Activated T-helper 1 cell treated with anti-CD3 and anti-CD28 coated beads, Interleukin-12 subunit alpha, Interleukin-12 subunit beta, Interleukin-2, Interleukin-4 antibody, amounts not matched to agents 30 ng/mL and 10 ng/mL and 1 ng/mL, durations not matched to agents 14 hours and 24 hours and 36 hours (primary cell): ENCODE measurements at regions not wholly inside any gene's neighbourhood (a gene's known extent, or its start where the extent isn't known, plus 50 kb on each side); places are given as distances from the start of the nearest gene placed in this dataset.

ENCODE experiments used
- DNase-seq: peaks from one replicate; pipeline ENCODE4 v3.0.0; 2021; ENCODE audit warnings: low spot score
- H3K27ac Mint-ChIP-seq: one replicate; pipeline ENCODE4 v1.8.0; 2021; ENCODE audit warnings: mild to moderate bottlenecking, mixed read lengths
- H3K27me3 Mint-ChIP-seq: one replicate; pipeline ENCODE4 v1.8.0; 2022; ENCODE audit warnings: mild to moderate bottlenecking, moderate library complexity, mixed read lengths; ENCODE audit not compliant: insufficient read depth
- H3K36me3 Mint-ChIP-seq: one replicate; pipeline ENCODE4 v1.8.0; 2021; ENCODE audit warnings: low read depth, mixed read lengths
- H3K4me1 Mint-ChIP-seq: one replicate; pipeline ENCODE4 v1.8.0; 2021; ENCODE audit warnings: low read depth, mixed read lengths
- H3K4me3 Mint-ChIP-seq: one replicate; pipeline ENCODE4 v1.8.0; 2021; ENCODE audit warnings: mild to moderate bottlenecking, moderate library complexity, mixed read lengths
- H3K9me3 Mint-ChIP-seq: one replicate; pipeline ENCODE4 v1.8.0; 2021; ENCODE audit warnings: mixed read lengths
- intact Hi-C: fragments of 100-400 bp; cut with micrococcal nuclease; formaldehyde crosslinking; loops from one replicate; pipeline ENCODE4 v1.15.1; 2024

DNA sequence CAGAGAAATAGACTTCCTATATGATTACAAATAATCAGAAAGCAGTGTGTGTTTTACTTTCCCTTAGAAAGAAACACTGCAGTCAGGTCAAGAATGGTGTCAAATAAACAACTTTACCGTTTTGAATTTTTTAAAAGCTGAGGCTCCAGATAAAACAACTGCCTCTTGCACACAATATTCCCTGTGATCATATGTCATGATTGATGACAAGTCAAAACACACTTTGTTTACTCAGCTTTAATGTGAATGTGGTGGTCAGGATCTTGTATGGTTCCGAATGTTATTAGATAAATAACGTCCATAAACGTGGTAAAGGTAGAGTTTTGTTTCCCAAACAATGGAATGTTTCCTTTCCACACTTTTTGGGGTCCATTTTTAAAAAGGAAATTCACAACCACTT, 428.4 kb upstream of the MDFIC2 start:
- intact Hi-C loops, result no loop called here
- H3K4me3 Mint-ChIP-seq, result no peak overlapping the region
- no peak overlapping the region for H3K27ac Mint-ChIP-seq
- DNase-seq, result no peak
- no peaks in the 10 kb centered on the region for H3K36me3 Mint-ChIP-seq
- no peaks in the 10 kb centered on the region for H3K9me3 Mint-ChIP-seq
- peaks cover 8% of the 10 kb centered on the region for H3K4me1 Mint-ChIP-seq
- no peaks in the 10 kb centered on the region for H3K27me3 Mint-ChIP-seq

DNA sequence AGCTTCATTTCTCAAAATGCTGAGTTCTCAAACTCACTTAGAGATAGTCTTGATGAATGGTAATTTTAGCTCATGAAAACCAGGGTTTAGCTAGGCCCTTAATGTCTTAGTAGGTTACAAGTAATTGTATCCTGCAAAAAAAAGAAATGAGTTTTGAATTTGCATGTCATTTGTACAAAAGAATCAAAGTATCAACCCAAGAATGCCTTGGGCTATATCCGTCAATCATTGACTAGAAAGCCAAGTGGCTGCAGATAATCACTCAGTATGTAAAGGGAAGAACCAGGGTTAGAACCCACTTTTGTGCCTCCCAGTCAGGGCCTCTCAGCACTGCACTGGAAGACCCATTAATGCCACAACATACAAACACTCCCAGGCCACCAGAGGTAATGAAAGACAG, 427.6 kb upstream of the MDFIC2 start:
- Mint-ChIP-seq H3K27ac (no peak overlapping the region), H3K4me1 (peaks cover 8% of the 10 kb centered on the region), H3K27me3 (no peaks in the 10 kb centered on the region), H3K36me3 (no peaks in the 10 kb centered on the region), H3K4me3 (no peak overlapping the region), H3K9me3 (no peaks in the 10 kb centered on the region)
- intact Hi-C loops, result no loop called here
- DNase-seq, result no peak

DNA sequence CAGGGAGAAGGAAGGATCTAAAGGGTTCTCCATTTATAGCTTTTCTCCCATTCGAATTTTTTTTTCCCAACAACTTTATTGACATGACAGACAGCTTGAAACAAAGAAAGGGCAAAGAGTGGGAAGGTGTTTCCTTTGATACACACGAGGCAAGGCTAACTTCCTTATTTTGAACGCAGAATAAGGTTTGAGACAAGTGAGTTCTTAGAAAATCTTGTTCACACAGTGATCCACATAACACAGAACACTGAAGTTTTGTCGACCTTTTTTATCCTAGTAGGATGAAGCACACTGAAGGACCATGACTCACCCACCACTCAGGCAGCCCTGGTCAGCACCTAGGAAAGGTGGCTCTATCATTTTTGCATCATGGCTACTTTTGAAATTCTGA, 425.8 kb upstream of the MDFIC2 start:
- no peak for DNase-seq
- intact Hi-C loops, result no loop called here
- no peaks in the 10 kb centered on the region for H3K36me3 Mint-ChIP-seq
- H3K9me3 Mint-ChIP-seq, result no peaks in the 10 kb centered on the region
- peaks cover 8% of the 10 kb centered on the region for H3K4me1 Mint-ChIP-seq
- H3K27ac Mint-ChIP-seq, result no peak overlapping the region
- no peak overlapping the region for H3K4me3 Mint-ChIP-seq
- H3K27me3 Mint-ChIP-seq, result no peaks in the 10 kb centered on the region

DNA sequence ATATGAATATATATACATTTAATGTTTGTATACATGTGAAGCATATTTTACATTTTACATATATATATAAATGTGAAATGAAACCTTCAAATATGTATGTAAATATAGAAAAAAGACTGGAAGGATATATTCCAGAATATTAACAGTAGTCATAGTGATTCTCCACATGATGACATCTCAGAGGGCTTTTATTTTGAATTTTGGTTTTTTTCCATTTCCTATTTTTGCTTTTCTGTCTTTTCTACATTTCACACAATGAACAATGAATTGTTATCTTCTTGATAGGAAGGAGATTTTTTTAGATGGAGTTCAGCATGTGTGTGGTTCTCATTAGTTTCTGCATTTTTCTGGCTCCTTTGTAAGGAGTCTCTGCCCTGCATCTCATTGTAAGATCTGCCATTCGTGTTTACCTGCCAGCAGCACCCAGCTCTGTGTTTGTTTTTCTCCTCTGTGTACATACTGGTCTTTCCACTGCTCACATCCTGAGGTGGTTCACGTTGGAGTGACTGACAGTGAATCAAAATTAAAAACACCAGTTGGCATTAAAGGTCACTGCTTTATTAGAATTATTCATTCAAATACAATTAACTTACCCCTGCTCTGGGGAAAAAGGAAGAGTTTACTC, 425.3 kb upstream of the MDFIC2 start:
- Mint-ChIP-seq H3K4me3 (no peak overlapping the region), H3K36me3 (no peaks in the 10 kb centered on the region), H3K27ac (no peak overlapping the region)

GRCh38 chr3:70736009-70736408, 423.6 kb upstream of the MDFIC2 start:
- no peak overlapping the region for H3K4me3 Mint-ChIP-seq
- intact Hi-C loops, result no loop called here
- peaks cover 8% of the 10 kb centered on the region for H3K4me1 Mint-ChIP-seq
- no peaks in the 10 kb centered on the region for H3K27me3 Mint-ChIP-seq
- DNase-seq, result no peak
- H3K27ac Mint-ChIP-seq, result no peak overlapping the region
- no peaks in the 10 kb centered on the region for H3K36me3 Mint-ChIP-seq
- H3K9me3 Mint-ChIP-seq, result no peaks in the 10 kb centered on the region

More for the DNA sequence above, 425.3 kb upstream of the MDFIC2 start:
- no peak for DNase-seq
- H3K4me1 Mint-ChIP-seq, result peaks cover 8% of the 10 kb centered on the region
- no peaks in the 10 kb centered on the region for H3K27me3 Mint-ChIP-seq
- no peaks in the 10 kb centered on the region for H3K9me3 Mint-ChIP-seq
- intact Hi-C loops, result no loop called here

- Mint-ChIP-seq H3K27ac (no peak overlapping the region), H3K4me3 (no peak overlapping the region), H3K9me3 (no peaks in the 10 kb centered on the region), H3K36me3 (no peaks in the 10 kb centered on the region), H3K27me3 (no peaks in the 10 kb centered on the region), H3K4me1 (peaks cover 8% of the 10 kb centered on the region)
- intact Hi-C loops, result no loop called here
- no peak for DNase-seq
Observed at GRCh38 chr3:70734756-70735155, 422.3 kb upstream of the MDFIC2 start.

GRCh38 chr3:70731046-70731445, 418.6 kb upstream of the MDFIC2 start:
- Mint-ChIP-seq H3K27me3 (no peaks in the 10 kb centered on the region), H3K9me3 (no peaks in the 10 kb centered on the region), H3K36me3 (no peaks in the 10 kb centered on the region), H3K4me1 (no peaks in the 10 kb centered on the region), H3K27ac (no peak overlapping the region), H3K4me3 (no peak overlapping the region)
- no peak for DNase-seq
- intact Hi-C loops, result no loop called here

DNA sequence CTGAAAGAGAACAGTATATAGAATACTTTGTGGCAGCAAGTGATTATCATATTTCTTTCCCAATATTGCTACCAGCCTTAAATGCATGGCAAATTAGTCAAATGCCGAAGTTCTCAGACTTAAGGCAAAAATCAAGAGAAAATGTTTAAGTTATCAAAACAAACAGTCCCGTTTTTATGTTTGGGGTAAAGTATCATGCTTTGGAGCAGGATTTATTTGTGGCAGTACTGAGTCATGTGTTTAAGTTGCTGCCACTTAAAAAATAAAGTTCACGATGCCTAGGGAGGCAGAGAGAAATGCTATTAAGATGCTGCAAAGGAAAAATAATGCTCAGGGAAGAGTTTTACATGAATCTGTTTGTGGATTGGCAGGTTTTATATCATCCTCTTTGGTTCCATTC, 417.4 kb upstream of the MDFIC2 start:
- H3K9me3 Mint-ChIP-seq, result no peaks in the 10 kb centered on the region
- intact Hi-C loops, result no loop called here
- H3K27me3 Mint-ChIP-seq, result no peaks in the 10 kb centered on the region
- H3K4me1 Mint-ChIP-seq, result no peaks in the 10 kb centered on the region
- no peak overlapping the region for H3K4me3 Mint-ChIP-seq
- H3K27ac Mint-ChIP-seq, result no peak overlapping the region
- no peak for DNase-seq
- no peaks in the 10 kb centered on the region for H3K36me3 Mint-ChIP-seq

DNA sequence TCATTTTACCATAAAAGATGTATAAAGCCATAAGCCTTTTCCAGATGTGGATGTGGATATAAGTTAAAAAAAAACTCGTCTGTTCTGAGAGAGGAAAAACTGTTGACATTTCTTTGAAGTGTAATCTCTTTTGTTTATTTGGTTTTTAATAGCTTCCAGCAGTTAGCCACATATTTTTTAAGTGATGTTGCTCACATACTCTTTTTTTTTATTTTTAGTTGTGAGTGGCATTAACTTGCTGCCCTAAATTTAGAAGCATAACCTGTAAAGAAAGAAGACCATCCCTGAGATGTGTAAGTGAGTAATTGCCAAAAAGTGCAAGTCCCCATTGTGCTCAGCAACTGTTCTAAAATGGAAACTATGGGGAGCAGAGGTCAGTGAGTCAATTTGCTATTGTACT, 415.9 kb upstream of the MDFIC2 start:
- Mint-ChIP-seq H3K27ac (no peak overlapping the region), H3K9me3 (no peaks in the 10 kb centered on the region), H3K27me3 (no peaks in the 10 kb centered on the region), H3K36me3 (no peaks in the 10 kb centered on the region), H3K4me3 (no peak overlapping the region), H3K4me1 (no peaks in the 10 kb centered on the region)
- intact Hi-C loops, result no loop called here
- DNase-seq, result no peak

- no peaks in the 10 kb centered on the region for H3K27me3 Mint-ChIP-seq
- intact Hi-C loops, result no loop called here
- no peak for DNase-seq
- H3K4me1 Mint-ChIP-seq, result no peaks in the 10 kb centered on the region
- no peak overlapping the region for H3K27ac Mint-ChIP-seq
- H3K9me3 Mint-ChIP-seq, result no peaks in the 10 kb centered on the region
- no peaks in the 10 kb centered on the region for H3K36me3 Mint-ChIP-seq
- no peak overlapping the region for H3K4me3 Mint-ChIP-seq
Observed at GRCh38 chr3:70726961-70727360, 414.5 kb upstream of the MDFIC2 start.

DNA sequence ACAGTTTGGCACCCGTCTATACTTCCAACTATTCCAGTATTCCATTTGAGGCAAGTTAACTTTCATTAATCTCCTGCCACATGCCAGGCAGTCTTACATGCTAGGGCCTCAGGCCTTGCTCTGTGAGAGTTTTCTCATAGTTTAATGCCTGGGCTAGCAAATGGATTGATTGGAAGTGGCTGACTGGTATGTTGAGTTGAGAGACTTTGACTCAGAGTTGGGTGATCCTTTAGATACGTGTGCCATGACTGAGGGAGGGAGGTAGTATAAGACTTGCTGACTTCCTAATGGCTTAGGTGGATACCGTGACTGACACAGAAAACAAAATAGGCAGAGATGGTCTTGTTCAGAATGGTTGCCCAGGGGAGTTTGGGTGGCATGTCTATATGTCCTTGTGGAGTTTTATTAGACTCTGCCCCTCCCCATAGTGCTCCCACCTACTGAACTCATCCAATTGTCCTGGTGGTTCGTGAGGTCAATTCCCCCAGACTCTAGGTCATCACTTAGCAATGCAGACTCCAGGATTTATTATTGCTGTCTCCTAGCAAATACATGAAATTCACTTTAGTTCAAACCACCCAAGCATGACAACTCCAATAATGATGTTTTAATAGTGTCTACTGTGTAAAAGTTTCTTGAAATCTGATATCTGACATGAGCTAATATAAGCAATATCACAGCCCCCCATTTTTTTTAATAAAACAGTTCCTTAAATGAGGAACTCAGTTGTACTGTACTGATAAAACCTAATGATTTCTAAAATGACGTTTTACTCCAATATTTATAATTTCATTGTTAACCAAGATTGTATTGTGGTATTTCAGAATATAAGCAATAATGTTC, 413.9 kb upstream of the MDFIC2 start:
- no peak overlapping the region for H3K27ac Mint-ChIP-seq
- no peaks in the 10 kb centered on the region for H3K4me1 Mint-ChIP-seq
- H3K27me3 Mint-ChIP-seq, result no peaks in the 10 kb centered on the region
- no peaks in the 10 kb centered on the region for H3K36me3 Mint-ChIP-seq
- no peaks in the 10 kb centered on the region for H3K9me3 Mint-ChIP-seq
- no peak for DNase-seq
- H3K4me3 Mint-ChIP-seq, result no peak overlapping the region
- intact Hi-C loops, result no loop called here

- intact Hi-C loops, result no loop called here
Observed at GRCh38 chr3:70722018-70722417, 409.6 kb upstream of the MDFIC2 start.

DNA sequence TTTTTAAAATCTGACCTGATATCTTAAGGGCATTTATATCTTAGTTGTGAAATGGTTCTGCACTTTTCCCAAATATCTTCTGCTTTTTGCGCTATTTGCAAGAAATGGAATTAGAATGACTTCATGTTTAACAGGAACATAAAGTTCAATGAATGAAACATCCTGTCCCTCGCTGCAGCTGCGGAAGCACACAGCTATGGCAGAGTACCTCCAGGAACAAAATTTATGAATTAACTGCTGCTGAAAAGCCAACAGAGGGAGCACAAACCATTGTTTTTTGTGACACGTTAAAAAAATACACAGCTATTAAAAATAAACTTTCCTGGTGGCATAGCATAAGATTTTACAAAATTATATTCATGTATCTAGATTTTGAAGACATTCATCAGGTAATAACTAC, 404.4 kb upstream of the MDFIC2 start:
- Mint-ChIP-seq H3K27ac (no peak overlapping the region), H3K27me3 (peaks cover 1% of the 10 kb centered on the region), H3K9me3 (peaks cover 19% of the 10 kb centered on the region), H3K36me3 (no peaks in the 10 kb centered on the region), H3K4me1 (no peaks in the 10 kb centered on the region), H3K4me3 (no peak overlapping the region)
- intact Hi-C loops, result no loop called here
- DNase-seq, result no peak

More at GRCh38 chr3:70722018-70722417, 409.6 kb upstream of the MDFIC2 start:
- no peak for DNase-seq
- no peak overlapping the region for H3K27ac Mint-ChIP-seq
- no peaks in the 10 kb centered on the region for H3K36me3 Mint-ChIP-seq
- no peaks in the 10 kb centered on the region for H3K4me1 Mint-ChIP-seq
- H3K27me3 Mint-ChIP-seq, result peaks cover 1% of the 10 kb centered on the region
- H3K4me3 Mint-ChIP-seq, result no peak overlapping the region
- no peaks in the 10 kb centered on the region for H3K9me3 Mint-ChIP-seq
